ENCODE measurements at regions not wholly inside any gene's neighbourhood (a gene's known extent, or its start where the extent isn't known, plus 50 kb on each side); places are given as distances from the start of the nearest gene placed in this dataset.

- Histone ChIP-seq H3K9ac (ENCODE audit: low read depth, low read length) (no peak overlapping the region), H3K4me3 (ENCODE audit: low read depth, low read length) (no peak overlapping the region), H3K4me1 (ENCODE audit: control insufficient read depth, insufficient read depth, low read length) (no peaks in the 10 kb centered on the region), H3K27ac (ENCODE audit: low read depth, low read length) (no peak overlapping the region), H3K36me3 (ENCODE audit: control insufficient read depth, insufficient read depth, low read length) (no peaks in the 10 kb centered on the region), H3K27me3 (ENCODE audit: control insufficient read depth, insufficient read depth, low read length) (no peaks in the 10 kb centered on the region), H3K9me3 (ENCODE audit: control insufficient read depth, insufficient read depth, low read length) (no peaks in the 10 kb centered on the region)
Observed at GRCh38 chr11:115700981-115701875, 197.0 kb upstream of the CADM1 start.

- Histone ChIP-seq H3K4me3 (ENCODE audit: low read depth, low read length) (no peak overlapping the region), H3K27me3 (ENCODE audit: control insufficient read depth, insufficient read depth, low read length) (no peaks in the 10 kb centered on the region), H3K36me3 (ENCODE audit: control insufficient read depth, insufficient read depth, low read length) (no peaks in the 10 kb centered on the region), H3K9me3 (ENCODE audit: control insufficient read depth, insufficient read depth, low read length) (no peaks in the 10 kb centered on the region), H3K27ac (ENCODE audit: low read depth, low read length) (no peak overlapping the region), H3K9ac (ENCODE audit: low read depth, low read length) (no peak overlapping the region), H3K4me1 (ENCODE audit: control insufficient read depth, insufficient read depth, low read length) (no peaks in the 10 kb centered on the region)
Observed at GRCh38 chr11:115700496-115700895, 196.3 kb upstream of the CADM1 start.

DNA sequence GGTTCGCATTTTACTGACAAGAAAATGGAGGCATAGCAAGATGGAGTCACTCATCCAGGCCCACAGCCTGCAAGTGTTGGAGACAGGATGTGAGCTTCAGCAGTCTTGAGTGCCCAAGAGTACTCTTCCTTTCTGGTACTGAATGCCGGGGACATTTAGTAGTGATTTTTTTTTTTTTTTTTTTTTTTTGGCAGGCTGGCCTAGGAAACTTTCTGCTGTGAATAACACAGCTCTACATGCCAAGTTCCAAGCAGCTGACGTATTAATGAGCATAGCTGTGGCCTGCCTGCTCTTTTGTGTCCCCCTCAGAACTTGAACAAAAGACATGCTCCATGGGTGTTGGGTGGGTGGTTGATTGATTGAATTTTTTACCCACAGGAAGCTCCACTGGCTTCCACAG, 195.5 kb upstream of the CADM1 start:
- H3K4me3 ChIP-seq (ENCODE audit: low read depth, low read length): no peak overlapping the region
- H3K4me1 ChIP-seq (ENCODE audit: control insufficient read depth, insufficient read depth, low read length): no peaks in the 10 kb centered on the region
- no peaks in the 10 kb centered on the region for H3K36me3 ChIP-seq (ENCODE audit: control insufficient read depth, insufficient read depth, low read length)
- H3K9ac ChIP-seq (ENCODE audit: low read depth, low read length): no peak overlapping the region
- no peak overlapping the region for H3K27ac ChIP-seq (ENCODE audit: low read depth, low read length)
- no peaks in the 10 kb centered on the region for H3K27me3 ChIP-seq (ENCODE audit: control insufficient read depth, insufficient read depth, low read length)
- no peaks in the 10 kb centered on the region for H3K9me3 ChIP-seq (ENCODE audit: control insufficient read depth, insufficient read depth, low read length)

GRCh38 chr11:115699326-115699725, 195.1 kb upstream of the CADM1 start:
- Histone ChIP-seq H3K4me3 (ENCODE audit: low read depth, low read length) (no peak overlapping the region), H3K27me3 (ENCODE audit: control insufficient read depth, insufficient read depth, low read length) (no peaks in the 10 kb centered on the region), H3K9me3 (ENCODE audit: control insufficient read depth, insufficient read depth, low read length) (no peaks in the 10 kb centered on the region), H3K9ac (ENCODE audit: low read depth, low read length) (no peak overlapping the region), H3K4me1 (ENCODE audit: control insufficient read depth, insufficient read depth, low read length) (no peaks in the 10 kb centered on the region), H3K27ac (ENCODE audit: low read depth, low read length) (no peak overlapping the region), H3K36me3 (ENCODE audit: control insufficient read depth, insufficient read depth, low read length) (no peaks in the 10 kb centered on the region)

DNA sequence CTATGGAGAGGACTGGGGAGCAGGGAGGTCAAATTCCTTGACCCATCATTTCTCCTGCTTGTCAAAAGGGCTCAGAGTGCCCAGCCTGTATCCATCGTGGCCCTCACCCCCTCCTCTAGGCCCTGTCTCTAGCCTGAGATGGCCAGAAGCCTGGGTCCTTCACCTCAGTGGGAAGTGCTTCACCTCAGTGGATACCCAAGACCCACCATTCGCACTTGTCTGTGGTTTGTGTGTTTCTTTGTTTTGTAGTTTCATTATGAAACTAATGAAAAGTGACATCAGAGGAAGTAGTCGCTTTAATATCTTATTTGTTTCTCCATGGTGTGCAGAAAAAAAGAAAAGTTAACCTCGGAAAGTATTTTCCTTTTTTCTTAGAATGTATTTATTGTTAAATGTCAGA, 194.0 kb upstream of the CADM1 start:
- H3K9ac ChIP-seq (ENCODE audit: low read depth, low read length): no peak overlapping the region
- no peaks in the 10 kb centered on the region for H3K4me1 ChIP-seq (ENCODE audit: control insufficient read depth, insufficient read depth, low read length)
- H3K9me3 ChIP-seq (ENCODE audit: control insufficient read depth, insufficient read depth, low read length): no peaks in the 10 kb centered on the region
- no peaks in the 10 kb centered on the region for H3K36me3 ChIP-seq (ENCODE audit: control insufficient read depth, insufficient read depth, low read length)
- no peak overlapping the region for H3K4me3 ChIP-seq (ENCODE audit: low read depth, low read length)
- H3K27me3 ChIP-seq (ENCODE audit: control insufficient read depth, insufficient read depth, low read length): no peaks in the 10 kb centered on the region
- H3K27ac ChIP-seq (ENCODE audit: low read depth, low read length): no peak overlapping the region

DNA sequence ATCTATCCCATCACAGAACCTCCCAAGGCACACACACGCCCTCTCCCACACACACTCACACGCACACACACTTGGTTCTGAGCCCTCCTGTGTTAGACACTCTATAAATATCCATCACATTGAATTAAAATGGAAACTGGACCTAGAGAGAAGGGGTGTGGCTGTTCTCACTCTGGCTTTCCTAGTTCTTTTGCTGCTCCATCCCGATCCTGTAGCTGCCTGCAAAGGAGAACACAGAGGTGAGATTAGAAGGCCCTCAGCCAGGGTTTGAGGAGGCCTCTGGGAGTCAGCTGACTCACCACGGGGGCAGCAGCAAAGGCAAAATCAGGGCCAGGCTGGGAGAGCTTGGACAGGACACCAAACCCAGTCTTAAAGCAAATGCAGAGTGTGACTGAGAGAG, 192.3 kb upstream of the CADM1 start:
- no peaks in the 10 kb centered on the region for H3K9me3 ChIP-seq (ENCODE audit: control insufficient read depth, insufficient read depth, low read length)
- H3K36me3 ChIP-seq (ENCODE audit: control insufficient read depth, insufficient read depth, low read length): no peaks in the 10 kb centered on the region
- H3K4me3 ChIP-seq (ENCODE audit: low read depth, low read length): no peak overlapping the region
- no peaks in the 10 kb centered on the region for H3K4me1 ChIP-seq (ENCODE audit: control insufficient read depth, insufficient read depth, low read length)
- no peak overlapping the region for H3K9ac ChIP-seq (ENCODE audit: low read depth, low read length)
- H3K27me3 ChIP-seq (ENCODE audit: control insufficient read depth, insufficient read depth, low read length): no peaks in the 10 kb centered on the region; the same call in 1 of the 2 replicates
- H3K27ac ChIP-seq (ENCODE audit: low read depth, low read length): no peak overlapping the region

DNA sequence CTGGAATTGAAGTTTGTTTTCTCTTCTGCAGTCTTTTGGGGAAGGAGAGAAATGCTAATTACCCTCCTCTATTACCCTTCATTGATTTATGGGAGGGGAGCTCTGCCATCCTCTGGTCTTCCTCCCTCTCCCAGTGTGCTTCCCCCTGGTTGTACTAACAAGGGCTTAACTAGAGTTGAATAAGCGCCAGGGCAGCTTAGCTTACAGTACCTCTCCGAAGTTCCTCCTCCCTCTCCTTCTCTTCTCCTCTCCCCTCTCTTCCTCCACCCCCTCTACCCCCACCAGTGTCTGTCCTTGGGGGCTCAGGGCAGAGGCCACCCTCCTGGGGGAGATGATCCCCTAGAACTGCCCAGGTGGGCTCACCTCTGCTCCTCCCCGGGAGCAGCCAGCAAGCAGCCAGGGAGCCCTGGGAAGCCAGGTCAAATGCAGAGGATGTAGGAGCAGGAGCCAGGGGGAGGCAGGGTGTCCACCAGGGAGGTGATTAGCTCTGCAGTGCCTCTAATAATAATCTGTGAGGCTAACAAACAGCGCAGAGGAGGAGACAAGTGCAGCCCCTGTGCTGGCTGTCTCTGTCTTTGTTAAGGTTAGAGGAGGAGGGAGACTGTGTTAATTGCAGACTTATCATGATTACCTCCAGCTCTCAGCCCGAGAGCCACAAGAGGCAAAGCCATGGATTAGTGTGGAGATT, 191.6 kb upstream of the CADM1 start:
- Histone ChIP-seq H3K9me3 (ENCODE audit: control insufficient read depth, insufficient read depth, low read length) (no peaks in the 10 kb centered on the region), H3K27ac (ENCODE audit: low read depth, low read length) (no peak overlapping the region), H3K4me1 (ENCODE audit: control insufficient read depth, insufficient read depth, low read length) (no peaks in the 10 kb centered on the region), H3K27me3 (ENCODE audit: control insufficient read depth, insufficient read depth, low read length) (no peaks in the 10 kb centered on the region; the same call in 1 of the 2 replicates), H3K4me3 (ENCODE audit: low read depth, low read length) (no peak overlapping the region), H3K9ac (ENCODE audit: low read depth, low read length) (no peak overlapping the region), H3K36me3 (ENCODE audit: control insufficient read depth, insufficient read depth, low read length) (no peaks in the 10 kb centered on the region)

GRCh38 chr11:115693002-115693401, 188.8 kb upstream of the CADM1 start:
- no peaks in the 10 kb centered on the region for H3K4me1 ChIP-seq (ENCODE audit: control insufficient read depth, insufficient read depth, low read length)
- H3K36me3 ChIP-seq (ENCODE audit: control insufficient read depth, insufficient read depth, low read length): no peaks in the 10 kb centered on the region
- H3K9ac ChIP-seq (ENCODE audit: low read depth, low read length): no peak overlapping the region
- no peak overlapping the region for H3K4me3 ChIP-seq (ENCODE audit: low read depth, low read length)
- H3K27ac ChIP-seq (ENCODE audit: low read depth, low read length): no peak overlapping the region
- H3K9me3 ChIP-seq (ENCODE audit: control insufficient read depth, insufficient read depth, low read length): no peaks in the 10 kb centered on the region
- no peaks in the 10 kb centered on the region; the same call in 1 of the 2 replicates for H3K27me3 ChIP-seq (ENCODE audit: control insufficient read depth, insufficient read depth, low read length)

DNA sequence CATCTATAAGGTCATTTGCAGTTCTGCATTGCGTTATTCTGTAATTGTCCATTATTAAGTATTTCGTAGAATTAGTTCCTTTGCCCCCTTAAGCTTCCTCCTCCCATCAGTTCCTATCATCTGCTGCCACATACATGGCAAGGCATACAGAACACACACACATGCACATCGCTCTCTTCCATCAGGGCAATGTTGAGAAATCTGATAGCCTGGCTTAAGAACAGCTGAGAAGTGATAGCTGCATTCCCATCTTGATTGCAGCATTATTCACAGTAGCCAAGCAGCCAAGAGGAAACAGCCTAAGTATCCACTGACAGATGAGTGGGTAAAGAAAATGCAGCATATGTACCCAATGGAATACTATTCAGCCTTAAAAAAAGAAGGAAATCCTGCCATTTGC, 186.8 kb upstream of the CADM1 start:
- Histone ChIP-seq H3K4me1 (ENCODE audit: control insufficient read depth, insufficient read depth, low read length) (no peaks in the 10 kb centered on the region), H3K9ac (ENCODE audit: low read depth, low read length) (no peak overlapping the region), H3K9me3 (ENCODE audit: control insufficient read depth, insufficient read depth, low read length) (no peaks in the 10 kb centered on the region), H3K27ac (ENCODE audit: low read depth, low read length) (no peak overlapping the region), H3K36me3 (ENCODE audit: control insufficient read depth, insufficient read depth, low read length) (no peaks in the 10 kb centered on the region), H3K4me3 (ENCODE audit: low read depth, low read length) (no peak overlapping the region), H3K27me3 (ENCODE audit: control insufficient read depth, insufficient read depth, low read length) (no peaks in the 10 kb centered on the region; the same call in 1 of the 2 replicates)

- H3K9ac ChIP-seq (ENCODE audit: low read depth, low read length): no peak overlapping the region
- H3K4me1 ChIP-seq (ENCODE audit: control insufficient read depth, insufficient read depth, low read length): no peaks in the 10 kb centered on the region
- no peaks in the 10 kb centered on the region for H3K9me3 ChIP-seq (ENCODE audit: control insufficient read depth, insufficient read depth, low read length)
- H3K4me3 ChIP-seq (ENCODE audit: low read depth, low read length): no peak overlapping the region
- no peak overlapping the region for H3K27ac ChIP-seq (ENCODE audit: low read depth, low read length)
- H3K36me3 ChIP-seq (ENCODE audit: control insufficient read depth, insufficient read depth, low read length): no peaks in the 10 kb centered on the region
- H3K27me3 ChIP-seq (ENCODE audit: control insufficient read depth, insufficient read depth, low read length): no peaks in the 10 kb centered on the region; the same call in 1 of the 2 replicates
Observed at GRCh38 chr11:115687934-115688333, 183.7 kb upstream of the CADM1 start.

DNA sequence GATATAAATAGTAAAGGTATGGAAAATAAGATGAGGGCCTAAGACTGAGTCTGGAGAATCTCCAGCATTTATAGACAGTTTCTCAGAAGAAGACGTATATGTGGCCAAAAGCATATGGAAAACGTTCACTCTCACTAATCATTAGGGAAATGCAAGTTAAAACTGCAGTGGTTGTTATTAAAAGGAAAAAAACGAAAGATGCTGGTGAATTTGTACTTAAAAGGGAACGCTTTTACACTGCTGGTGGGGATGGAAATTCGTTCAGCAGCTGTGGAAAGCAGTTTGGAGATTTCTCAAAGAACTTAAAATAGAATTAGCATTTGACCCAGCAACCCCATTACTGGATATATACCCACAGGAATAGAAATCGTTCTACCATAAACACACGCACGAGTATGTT, 180.5 kb upstream of the CADM1 start:
- Histone ChIP-seq H3K9me3 (ENCODE audit: control insufficient read depth, insufficient read depth, low read length) (no peaks in the 10 kb centered on the region), H3K27me3 (ENCODE audit: control insufficient read depth, insufficient read depth, low read length) (no peaks in the 10 kb centered on the region), H3K4me3 (ENCODE audit: low read depth, low read length) (no peak overlapping the region), H3K9ac (ENCODE audit: low read depth, low read length) (no peak overlapping the region), H3K27ac (ENCODE audit: low read depth, low read length) (no peak overlapping the region), H3K36me3 (ENCODE audit: control insufficient read depth, insufficient read depth, low read length) (no peaks in the 10 kb centered on the region), H3K4me1 (ENCODE audit: control insufficient read depth, insufficient read depth, low read length) (no peaks in the 10 kb centered on the region)
